HepG2 (cell line): ENCODE measurements at regions not wholly inside any gene's neighbourhood (a gene's known extent, or its start where the extent isn't known, plus 50 kb on each side); places are given as distances from the start of the nearest gene placed in this dataset.

Experiments
- CENPX ChIP-seq: sonication (generic); formaldehyde crosslinking; IDR thresholded peaks from 2 replicates; pipeline ENCODE4 v1.9.0; 2021; ENCODE audit warnings: mild to moderate bottlenecking, missing genetic modification reagents, moderate library complexity
- FOXA3 ChIP-seq: IDR thresholded peaks from 2 replicates; pipeline ENCODE4 v1.6.1; 2016; ENCODE audit warnings: missing genetic modification reagents, missing compliant biosample characterization
- JUNB ChIP-seq: sonication (generic); formaldehyde crosslinking; IDR thresholded peaks from 2 replicates; pipeline ENCODE4 v1.8.0; 2022; ENCODE audit warnings: missing genetic modification reagents, mild to moderate bottlenecking, borderline replicate concordance
- NR3C1 ChIP-seq: sonication (generic); formaldehyde crosslinking; IDR thresholded peaks from 2 replicates; pipeline ENCODE4 v1.4.0; 2020; ENCODE audit warnings: missing genetic modification reagents
- POLR2AphosphoS5 ChIP-seq: IDR thresholded peaks from 2 replicates; pipeline ENCODE4 v1.6.1; 2012; ENCODE audit warnings: low read depth, low read length
- SMAD3 ChIP-seq: sonication (generic); formaldehyde crosslinking; IDR thresholded peaks from 2 replicates; pipeline ENCODE4 v1.4.0; 2020; ENCODE audit warnings: missing genetic modification reagents
- ZC3H4 ChIP-seq: sonication (generic); formaldehyde crosslinking; IDR thresholded peaks from 2 replicates; pipeline ENCODE4 v1.4.0; 2020; ENCODE audit warnings: missing genetic modification reagents, borderline replicate concordance
- ZKSCAN1 ChIP-seq: fragments of 150-350 bp; IDR thresholded peaks from 2 replicates; pipeline ENCODE4 v1.6.1; 2014; ENCODE audit warnings: low read length
- ZNF724P ChIP-seq: sonication (generic); formaldehyde crosslinking; IDR thresholded peaks from 2 replicates; pipeline ENCODE4 v1.8.0; 2022; ENCODE audit warnings: missing genetic modification reagents, borderline replicate concordance
- TF ChIP-seq, protein P1 (sequence below): sonication (generic); formaldehyde crosslinking; IDR thresholded peaks from 2 replicates; pipeline ENCODE4 v1.4.0; 2020; ENCODE audit warnings: missing genetic modification reagents
- TF ChIP-seq, protein P2 (sequence below): sonication (generic); formaldehyde crosslinking; IDR thresholded peaks from 2 replicates; pipeline ENCODE4 v1.9.0; 2022; ENCODE audit warnings: low read depth, missing genetic modification reagents
- TF ChIP-seq, protein P3 (sequence below): sonication (generic); formaldehyde crosslinking; IDR thresholded peaks from 2 replicates; pipeline ENCODE4 v1.5.1; 2020; ENCODE audit warnings: mild to moderate bottlenecking, missing genetic modification reagents, moderate library complexity
- TF ChIP-seq, protein P4 (sequence below): sonication (generic); formaldehyde crosslinking; IDR thresholded peaks from 2 replicates; pipeline ENCODE4 v1.5.0; 2020; ENCODE audit warnings: mild to moderate bottlenecking, missing genetic modification reagents, moderate library complexity
- TF ChIP-seq, protein P5 (sequence below): sonication (generic); formaldehyde crosslinking; IDR thresholded peaks from 2 replicates; pipeline ENCODE4 v1.4.0; 2020; ENCODE audit warnings: low read depth, mild to moderate bottlenecking, missing genetic modification reagents

DNA sequence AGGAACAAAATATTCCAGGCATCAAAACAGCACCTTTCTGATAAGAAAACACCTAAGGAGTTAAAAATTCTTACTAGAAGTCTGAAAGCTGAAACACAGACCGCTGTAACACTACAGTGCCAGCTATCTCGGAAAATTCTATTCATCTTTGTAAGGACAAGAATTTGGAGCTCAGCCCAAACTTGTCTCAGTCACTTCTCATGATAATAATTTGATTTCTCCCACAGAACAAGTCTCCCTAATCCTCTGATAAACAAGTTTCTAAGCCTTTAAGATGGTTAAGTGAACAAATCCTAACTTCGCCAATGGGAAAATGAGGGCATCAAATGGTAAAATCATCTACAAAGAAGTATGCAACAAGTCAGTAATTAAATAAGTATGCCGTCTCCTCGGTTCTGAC, 59.9 kb downstream of the SIPA1L2 start:
- TF ChIP-seq POLR2AphosphoS5 (no peak), ZC3H4 (CRISPR knock-in tag) (no peak), FOXA3 (CRISPR knock-in tag) (no peak), ZKSCAN1 (no peak), ZNF724P (CRISPR knock-in tag) (no peak), SMAD3 (no peak), CENPX (CRISPR knock-in tag) (no peak), JUNB (no peak), NR3C1 (no peak)
- TF ChIP-seq, protein P1, sequence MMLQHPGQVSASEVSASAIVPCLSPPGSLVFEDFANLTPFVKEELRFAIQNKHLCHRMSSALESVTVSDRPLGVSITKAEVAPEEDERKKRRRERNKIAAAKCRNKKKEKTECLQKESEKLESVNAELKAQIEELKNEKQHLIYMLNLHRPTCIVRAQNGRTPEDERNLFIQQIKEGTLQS = no peak
- TF ChIP-seq, protein P2, sequence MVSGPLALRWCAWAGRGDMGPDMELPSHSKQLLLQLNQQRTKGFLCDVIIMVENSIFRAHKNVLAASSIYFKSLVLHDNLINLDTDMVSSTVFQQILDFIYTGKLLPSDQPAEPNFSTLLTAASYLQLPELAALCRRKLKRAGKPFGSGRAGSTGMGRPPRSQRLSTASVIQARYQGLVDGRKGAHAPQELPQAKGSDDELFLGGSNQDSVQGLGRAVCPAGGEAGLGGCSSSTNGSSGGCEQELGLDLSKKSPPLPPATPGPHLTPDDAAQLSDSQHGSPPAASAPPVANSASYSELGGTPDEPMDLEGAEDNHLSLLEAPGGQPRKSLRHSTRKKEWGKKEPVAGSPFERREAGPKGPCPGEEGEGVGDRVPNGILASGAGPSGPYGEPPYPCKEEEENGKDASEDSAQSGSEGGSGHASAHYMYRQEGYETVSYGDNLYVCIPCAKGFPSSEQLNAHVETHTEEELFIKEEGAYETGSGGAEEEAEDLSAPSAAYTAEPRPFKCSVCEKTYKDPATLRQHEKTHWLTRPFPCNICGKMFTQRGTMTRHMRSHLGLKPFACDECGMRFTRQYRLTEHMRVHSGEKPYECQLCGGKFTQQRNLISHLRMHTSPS (CRISPR knock-in tag) = no peak
- TF ChIP-seq, protein P3, sequence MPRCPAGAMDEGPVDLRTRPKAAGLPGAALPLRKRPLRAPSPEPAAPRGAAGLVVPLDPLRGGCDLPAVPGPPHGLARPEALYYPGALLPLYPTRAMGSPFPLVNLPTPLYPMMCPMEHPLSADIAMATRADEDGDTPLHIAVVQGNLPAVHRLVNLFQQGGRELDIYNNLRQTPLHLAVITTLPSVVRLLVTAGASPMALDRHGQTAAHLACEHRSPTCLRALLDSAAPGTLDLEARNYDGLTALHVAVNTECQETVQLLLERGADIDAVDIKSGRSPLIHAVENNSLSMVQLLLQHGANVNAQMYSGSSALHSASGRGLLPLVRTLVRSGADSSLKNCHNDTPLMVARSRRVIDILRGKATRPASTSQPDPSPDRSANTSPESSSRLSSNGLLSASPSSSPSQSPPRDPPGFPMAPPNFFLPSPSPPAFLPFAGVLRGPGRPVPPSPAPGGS (CRISPR knock-in tag) = no peak
- TF ChIP-seq, protein P4, sequence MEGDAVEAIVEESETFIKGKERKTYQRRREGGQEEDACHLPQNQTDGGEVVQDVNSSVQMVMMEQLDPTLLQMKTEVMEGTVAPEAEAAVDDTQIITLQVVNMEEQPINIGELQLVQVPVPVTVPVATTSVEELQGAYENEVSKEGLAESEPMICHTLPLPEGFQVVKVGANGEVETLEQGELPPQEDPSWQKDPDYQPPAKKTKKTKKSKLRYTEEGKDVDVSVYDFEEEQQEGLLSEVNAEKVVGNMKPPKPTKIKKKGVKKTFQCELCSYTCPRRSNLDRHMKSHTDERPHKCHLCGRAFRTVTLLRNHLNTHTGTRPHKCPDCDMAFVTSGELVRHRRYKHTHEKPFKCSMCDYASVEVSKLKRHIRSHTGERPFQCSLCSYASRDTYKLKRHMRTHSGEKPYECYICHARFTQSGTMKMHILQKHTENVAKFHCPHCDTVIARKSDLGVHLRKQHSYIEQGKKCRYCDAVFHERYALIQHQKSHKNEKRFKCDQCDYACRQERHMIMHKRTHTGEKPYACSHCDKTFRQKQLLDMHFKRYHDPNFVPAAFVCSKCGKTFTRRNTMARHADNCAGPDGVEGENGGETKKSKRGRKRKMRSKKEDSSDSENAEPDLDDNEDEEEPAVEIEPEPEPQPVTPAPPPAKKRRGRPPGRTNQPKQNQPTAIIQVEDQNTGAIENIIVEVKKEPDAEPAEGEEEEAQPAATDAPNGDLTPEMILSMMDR (CRISPR knock-in tag) = no peak
- TF ChIP-seq, protein P5, sequence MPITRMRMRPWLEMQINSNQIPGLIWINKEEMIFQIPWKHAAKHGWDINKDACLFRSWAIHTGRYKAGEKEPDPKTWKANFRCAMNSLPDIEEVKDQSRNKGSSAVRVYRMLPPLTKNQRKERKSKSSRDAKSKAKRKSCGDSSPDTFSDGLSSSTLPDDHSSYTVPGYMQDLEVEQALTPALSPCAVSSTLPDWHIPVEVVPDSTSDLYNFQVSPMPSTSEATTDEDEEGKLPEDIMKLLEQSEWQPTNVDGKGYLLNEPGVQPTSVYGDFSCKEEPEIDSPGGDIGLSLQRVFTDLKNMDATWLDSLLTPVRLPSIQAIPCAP (CRISPR knock-in tag) = no peak
